AG04450 (cell line): ENCODE measurements at regions not wholly inside any gene's neighbourhood (a gene's known extent, or its start where the extent isn't known, plus 50 kb on each side); places are given as distances from the start of the nearest gene placed in this dataset.

Experiments
- CTCF ChIA-PET: fragments of 300-600, 350-600 bp; formaldehyde crosslinking; extraction: SDS; loops from one replicate; lab custom pipeline; 2022; ENCODE audit warnings: antibody characterized with exemption, inconsistent platforms; lab: Charles Lee
- POLR2A ChIA-PET: fragments of 350-600 bp; formaldehyde crosslinking; extraction: SDS; loops from one replicate; lab custom pipeline; 2021; ENCODE audit warnings: antibody characterized with exemption, inconsistent platforms; lab: Yijun Ruan, JAX
- DNase-seq: peaks from one replicate; pipeline ENCODE4 v3.0.0-alpha.2; 2011; ENCODE audit warnings: low read depth, low spot score
- H3K27ac ChIP-seq: one replicate; pipeline ENCODE4 v1.5.1; 2012; ENCODE audit warnings: low read depth, low read length, control low read depth
- H3K27me3 ChIP-seq: one replicate; pipeline ENCODE4 v1.6.0; 2012; ENCODE audit warnings: low read length; ENCODE audit not compliant: control insufficient read depth, insufficient read depth
- H3K4me3 ChIP-seq: 2 replicates; pipeline ENCODE4 v1.5.1; 2011; ENCODE audit warnings: mild to moderate bottlenecking, low read depth, low read length, control low read depth
- H3K9me3 ChIP-seq: 2 replicates; pipeline ENCODE4 v1.5.1; 2012; ENCODE audit warnings: low read length; ENCODE audit not compliant: control insufficient read depth, insufficient read depth
- TF ChIP-seq, protein P1 (sequence below): IDR thresholded peaks from 2 replicates; pipeline ENCODE4 v1.5.1; 2011; ENCODE audit warnings: low read depth, low read length, control low read depth, inconsistent platforms

DNA sequence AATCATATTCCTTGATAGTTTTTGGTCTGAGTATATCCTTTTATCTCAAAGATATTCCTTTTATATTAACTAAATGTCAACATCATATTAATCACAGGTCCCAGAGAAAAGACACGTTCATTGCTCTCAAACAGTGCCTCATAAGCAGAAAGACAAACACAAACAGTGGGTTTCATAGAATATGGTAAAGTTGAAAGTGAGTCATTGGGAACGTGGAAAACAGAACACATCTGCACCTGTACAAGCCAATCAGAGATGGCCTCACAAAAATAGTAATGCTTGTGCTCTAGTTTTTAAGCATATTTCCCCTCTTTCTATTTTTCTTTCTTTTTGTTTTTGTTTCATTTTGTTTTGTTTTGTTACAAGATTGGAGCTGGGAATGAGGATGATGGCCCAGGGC is 328.4 kb upstream of the MAP2 start:
- no peak overlapping the region for H3K4me3 ChIP-seq
- TF ChIP-seq, protein P1, sequence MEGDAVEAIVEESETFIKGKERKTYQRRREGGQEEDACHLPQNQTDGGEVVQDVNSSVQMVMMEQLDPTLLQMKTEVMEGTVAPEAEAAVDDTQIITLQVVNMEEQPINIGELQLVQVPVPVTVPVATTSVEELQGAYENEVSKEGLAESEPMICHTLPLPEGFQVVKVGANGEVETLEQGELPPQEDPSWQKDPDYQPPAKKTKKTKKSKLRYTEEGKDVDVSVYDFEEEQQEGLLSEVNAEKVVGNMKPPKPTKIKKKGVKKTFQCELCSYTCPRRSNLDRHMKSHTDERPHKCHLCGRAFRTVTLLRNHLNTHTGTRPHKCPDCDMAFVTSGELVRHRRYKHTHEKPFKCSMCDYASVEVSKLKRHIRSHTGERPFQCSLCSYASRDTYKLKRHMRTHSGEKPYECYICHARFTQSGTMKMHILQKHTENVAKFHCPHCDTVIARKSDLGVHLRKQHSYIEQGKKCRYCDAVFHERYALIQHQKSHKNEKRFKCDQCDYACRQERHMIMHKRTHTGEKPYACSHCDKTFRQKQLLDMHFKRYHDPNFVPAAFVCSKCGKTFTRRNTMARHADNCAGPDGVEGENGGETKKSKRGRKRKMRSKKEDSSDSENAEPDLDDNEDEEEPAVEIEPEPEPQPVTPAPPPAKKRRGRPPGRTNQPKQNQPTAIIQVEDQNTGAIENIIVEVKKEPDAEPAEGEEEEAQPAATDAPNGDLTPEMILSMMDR, result no peak
- POLR2A ChIA-PET, result no interaction called here
- no peak overlapping the region for H3K27ac ChIP-seq
- DNase-seq, result no peak
- no peaks in the 10 kb centered on the region for H3K27me3 ChIP-seq
- CTCF ChIA-PET, result no interaction called here
- H3K9me3 ChIP-seq, result peaks cover 15% of the 10 kb centered on the region

DNA sequence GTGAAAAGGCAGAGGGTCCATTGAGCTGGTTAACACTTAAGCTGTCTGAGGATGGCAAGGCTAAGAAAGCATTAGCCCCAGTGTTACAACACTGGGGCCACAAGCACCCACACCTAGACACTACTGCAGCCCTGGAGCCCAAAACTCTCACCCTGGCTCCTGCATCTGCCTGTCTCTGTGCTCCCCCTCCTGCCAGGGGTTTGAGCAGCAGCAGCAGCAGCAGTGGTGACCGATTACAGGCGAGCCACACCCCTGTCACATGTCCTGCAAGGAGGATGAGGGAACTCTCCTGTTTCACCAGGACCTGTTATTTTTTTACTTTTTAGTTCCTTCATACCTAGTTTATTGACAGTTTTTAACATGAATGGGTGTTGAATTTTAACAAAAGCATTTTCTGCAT is 326.7 kb upstream of the MAP2 start:
- DNase-seq, result no peak
- H3K27me3 ChIP-seq, result no peaks in the 10 kb centered on the region
- H3K27ac ChIP-seq, result no peak overlapping the region
- peaks cover 15% of the 10 kb centered on the region for H3K9me3 ChIP-seq
- TF ChIP-seq, protein P1, result no peak
- H3K4me3 ChIP-seq, result no peak overlapping the region
- ChIA-PET CTCF (no interaction called here), POLR2A (no interaction called here)

- ChIA-PET CTCF (no interaction called here), POLR2A (no interaction called here)
- H3K27me3 ChIP-seq, result no peaks in the 10 kb centered on the region
- TF ChIP-seq, protein P1, result no peak
- no peak overlapping the region for H3K27ac ChIP-seq
- peaks cover 4% of the 10 kb centered on the region; the same call in 1 of the 2 replicates for H3K9me3 ChIP-seq
- no peak for DNase-seq
- H3K4me3 ChIP-seq, result no peak overlapping the region
These were observed 321.5 kb upstream of the MAP2 start for GRCh38 chr2:209102319-209102718.

GRCh38 chr2:209113026-209113425 is 310.8 kb upstream of the MAP2 start:
- DNase-seq, result no peak
- Histone ChIP-seq H3K9me3 (peaks cover 5% of the 10 kb centered on the region; the same call in 1 of the 2 replicates), H3K27me3 (no peaks in the 10 kb centered on the region), H3K4me3 (no peak overlapping the region), H3K27ac (no peak overlapping the region)
- TF ChIP-seq, protein P1, result no peak
- ChIA-PET CTCF (no interaction called here), POLR2A (no interaction called here)

DNA sequence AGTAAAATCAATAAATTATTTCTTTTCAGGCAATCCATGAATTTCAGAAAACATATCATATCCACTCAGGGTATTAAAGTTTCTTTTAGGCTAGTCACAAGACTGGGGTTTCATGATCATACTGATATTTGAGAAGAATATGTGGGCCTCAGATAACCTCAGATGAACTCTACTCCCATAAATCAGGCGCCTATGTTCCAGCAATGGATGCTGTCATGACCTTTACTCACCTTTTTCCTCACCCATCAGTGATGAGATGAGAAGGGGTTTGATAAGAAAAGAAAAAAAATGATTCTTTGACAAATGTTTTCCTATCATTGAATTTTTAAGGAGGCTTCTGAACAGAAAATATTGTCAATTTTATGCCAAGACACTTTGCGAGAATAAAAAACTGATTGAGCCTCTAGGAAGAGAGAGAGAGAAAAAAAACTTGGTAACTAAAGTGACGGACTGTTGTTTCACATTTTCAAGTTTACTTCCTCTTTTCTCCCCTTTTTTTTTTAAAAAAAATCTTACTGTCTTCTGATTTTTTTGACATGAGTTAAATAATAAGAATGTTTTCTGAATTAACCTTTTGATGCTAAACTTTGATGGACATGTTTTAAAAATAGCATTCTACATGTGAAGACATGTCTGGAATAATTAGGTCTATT is 309.1 kb upstream of the MAP2 start:
- POLR2A ChIA-PET, result no interaction called here

More for the DNA sequence above, 309.1 kb upstream of the MAP2 start:
- TF ChIP-seq, protein P1, result no peak
- DNase-seq, result no peak
- CTCF ChIA-PET, result no interaction called here
- Histone ChIP-seq H3K27me3 (no peaks in the 10 kb centered on the region), H3K4me3 (no peak overlapping the region), H3K9me3 (peaks cover 7% of the 10 kb centered on the region; the same call in 1 of the 2 replicates), H3K27ac (no peak overlapping the region)
